Caco-2 (cell line): ENCODE measurements at regions not wholly inside any gene's neighbourhood (a gene's known extent, or its start where the extent isn't known, plus 50 kb on each side); places are given as distances from the start of the nearest gene placed in this dataset.

Source experiments
- BruUV-seq: library from RNA; stranded (reverse); fragments of 400-500 nt; replicated peaks from 2 replicates; lab custom pipeline; 2021; lab: Mats Ljungman, UMichigan
- CTCF ChIA-PET: fragments of 300-600 bp; sonication (Branson Sonifier 250); formaldehyde crosslinking; loops from one replicate; lab custom pipeline; 2022; ENCODE audit warnings: antibody characterized with exemption; lab: Charles Lee
- POLR2A ChIA-PET: fragments of 300-600 bp; sonication (Branson Sonifier 250); formaldehyde crosslinking; loops from one replicate; lab custom pipeline; 2022; ENCODE audit warnings: antibody characterized with exemption; lab: Charles Lee
- DNase-seq, 2 experiments: peaks; one replicate each; pipeline versions ENCODE4 v3.0.0 to v3.0.0-alpha.2; 2020 to 2022
- H3K27me3 ChIP-seq: replicated peaks from 2 replicates; pipeline ENCODE4 v1.6.0; 2011; ENCODE audit warnings: low read length; ENCODE audit not compliant: control insufficient read depth, insufficient read depth
- H3K36me3 ChIP-seq: 2 replicates; pipeline ENCODE4 v1.5.1; 2011; ENCODE audit warnings: low read length; ENCODE audit not compliant: control insufficient read depth, insufficient read depth
- H3K4me1 ChIP-seq: fragments of 250-450 bp; sonication (Bioruptor Pico); 2 replicates; pipeline ENCODE4 v1.5.1; 2020; ENCODE audit warnings: mild to moderate bottlenecking
- H3K4me3 ChIP-seq: 2 replicates; pipeline ENCODE4 v1.5.1; 2011; ENCODE audit warnings: low read depth, mild to moderate bottlenecking, control low read depth, low read length
- H3K9me3 ChIP-seq: fragments of 250-450 bp; sonication (Bioruptor Pico); 2 replicates; pipeline ENCODE4 v1.5.1; 2020; ENCODE audit warnings: mild to moderate bottlenecking, moderate library complexity
- H3K27ac Mint-ChIP-seq: one replicate; pipeline ENCODE4 v1.8.0; 2022; ENCODE audit warnings: mixed read lengths; ENCODE audit not compliant: unreplicated experiment
- H3K27me3 Mint-ChIP-seq: one replicate; pipeline ENCODE4 v1.8.0; 2022; ENCODE audit warnings: mixed read lengths; ENCODE audit not compliant: insufficient read depth, unreplicated experiment
- H3K36me3 Mint-ChIP-seq: one replicate; pipeline ENCODE4 v1.8.0; 2022; ENCODE audit warnings: mild to moderate bottlenecking, mixed read lengths; ENCODE audit not compliant: insufficient read depth, unreplicated experiment
- H3K4me1 Mint-ChIP-seq: one replicate; pipeline ENCODE4 v1.8.0; 2022; ENCODE audit warnings: low read depth, mixed read lengths; ENCODE audit not compliant: unreplicated experiment
- H3K4me3 Mint-ChIP-seq: one replicate; pipeline ENCODE4 v1.8.0; 2022; ENCODE audit warnings: mild to moderate bottlenecking, moderate library complexity, mixed read lengths; ENCODE audit not compliant: unreplicated experiment
- H3K9me3 Mint-ChIP-seq: one replicate; pipeline ENCODE4 v1.8.0; 2022; ENCODE audit warnings: mixed read lengths; ENCODE audit not compliant: unreplicated experiment
- intact Hi-C: fragments of 100-400 bp; cut with micrococcal nuclease; formaldehyde crosslinking; loops from one replicate; pipeline ENCODE4 v1.10.0; 2022; ENCODE audit not compliant: unreplicated experiment
- TF ChIP-seq, protein P1 (sequence below), 2 experiments: fragments of 200-600 bp in 1 of 2; IDR thresholded peaks; 1 replicate in 1 of 2; 2 replicates in 1 of 2; pipeline versions ENCODE4 v1.5.1 to v1.8.0; 2011 to 2022; ENCODE audit warnings: antibody characterized with exemption in 1 of 2, control low read depth in 1 of 2, inconsistent platforms in 1 of 2, low read depth in 1 of 2, low read length in 1 of 2, mild to moderate bottlenecking in 1 of 2, moderate library complexity in 1 of 2; ENCODE audit not compliant: insufficient read depth in 1 of 2, severe bottlenecking in 1 of 2, unreplicated experiment in 1 of 2

DNA sequence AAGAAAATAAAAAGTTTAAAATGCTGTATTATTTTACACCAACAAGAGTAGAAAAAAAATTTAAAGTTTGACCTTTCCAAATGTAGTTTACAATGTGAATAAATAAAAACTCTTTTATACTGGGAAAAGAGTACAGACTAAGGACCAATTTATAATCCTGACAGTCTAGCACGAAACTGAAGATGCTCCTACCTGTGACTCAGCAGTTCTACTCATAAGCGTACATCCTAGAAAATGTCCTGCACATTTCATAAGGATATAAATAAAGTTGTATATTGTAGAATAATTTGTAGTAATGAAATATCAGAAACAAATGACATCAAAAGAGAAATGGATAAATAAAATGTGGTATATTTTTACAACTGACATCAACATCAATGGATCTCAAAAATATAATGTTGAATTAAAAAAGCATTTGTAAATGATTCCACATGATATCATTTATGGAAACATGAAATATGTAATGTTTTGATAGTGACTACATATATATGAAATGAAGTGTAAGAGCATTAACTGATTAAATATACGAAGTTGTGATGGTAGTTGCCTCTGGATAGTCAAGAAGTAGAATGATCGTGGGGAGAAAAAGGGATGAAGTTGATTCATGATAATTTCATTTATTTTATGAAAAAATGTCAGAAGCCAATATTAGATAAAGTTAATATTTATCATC, 161.3 kb upstream of the CBLB start:
- DNase-seq, result no peak
- POLR2A ChIA-PET, result no interaction called here
- Mint-ChIP-seq H3K4me3 (no peak overlapping the region), H3K9me3 (peaks cover 11% of the 10 kb centered on the region), H3K4me1 (peaks cover under 1% of the 10 kb centered on the region), H3K36me3 (no peaks in the 10 kb centered on the region), H3K27ac (no peak overlapping the region), H3K27me3 (no peaks in the 10 kb centered on the region)
- TF ChIP-seq, protein P1, sequence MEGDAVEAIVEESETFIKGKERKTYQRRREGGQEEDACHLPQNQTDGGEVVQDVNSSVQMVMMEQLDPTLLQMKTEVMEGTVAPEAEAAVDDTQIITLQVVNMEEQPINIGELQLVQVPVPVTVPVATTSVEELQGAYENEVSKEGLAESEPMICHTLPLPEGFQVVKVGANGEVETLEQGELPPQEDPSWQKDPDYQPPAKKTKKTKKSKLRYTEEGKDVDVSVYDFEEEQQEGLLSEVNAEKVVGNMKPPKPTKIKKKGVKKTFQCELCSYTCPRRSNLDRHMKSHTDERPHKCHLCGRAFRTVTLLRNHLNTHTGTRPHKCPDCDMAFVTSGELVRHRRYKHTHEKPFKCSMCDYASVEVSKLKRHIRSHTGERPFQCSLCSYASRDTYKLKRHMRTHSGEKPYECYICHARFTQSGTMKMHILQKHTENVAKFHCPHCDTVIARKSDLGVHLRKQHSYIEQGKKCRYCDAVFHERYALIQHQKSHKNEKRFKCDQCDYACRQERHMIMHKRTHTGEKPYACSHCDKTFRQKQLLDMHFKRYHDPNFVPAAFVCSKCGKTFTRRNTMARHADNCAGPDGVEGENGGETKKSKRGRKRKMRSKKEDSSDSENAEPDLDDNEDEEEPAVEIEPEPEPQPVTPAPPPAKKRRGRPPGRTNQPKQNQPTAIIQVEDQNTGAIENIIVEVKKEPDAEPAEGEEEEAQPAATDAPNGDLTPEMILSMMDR (IDR thresholded peaks at IDR 0.05; ENCODE audit: insufficient read depth in 1 of 2, low read depth in 1 of 2, low read length in 1 of 2, severe bottlenecking in 1 of 2, unreplicated experiment in 1 of 2), result no peak
- Histone ChIP-seq H3K4me3 (no peak overlapping the region), H3K27me3 (no peaks in the 10 kb centered on the region), H3K4me1 (no peaks in the 10 kb centered on the region), H3K36me3 (no peaks in the 10 kb centered on the region), H3K9me3 (no peaks in the 10 kb centered on the region)
- intact Hi-C loops, result no loop called here
- BruUV-seq, result no TSS peak
- CTCF ChIA-PET, result no interaction called here

DNA sequence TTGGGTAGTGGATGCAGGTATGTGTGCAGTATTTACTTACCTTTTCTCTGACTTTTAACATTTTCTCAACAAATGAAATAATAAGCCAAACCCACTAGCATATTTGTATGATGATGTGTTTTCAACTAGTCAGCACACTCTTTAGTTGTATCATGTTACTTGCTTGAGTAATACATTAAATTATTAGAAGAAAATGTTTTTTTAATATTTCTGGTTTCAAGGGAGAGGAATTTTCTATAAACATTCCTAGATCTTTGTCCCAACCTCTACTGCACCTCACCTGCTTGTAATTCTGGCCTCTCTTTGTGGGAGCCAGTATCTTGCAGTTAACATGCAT, 161.8 kb upstream of the CBLB start:
- Histone ChIP-seq H3K27me3 (no peaks in the 10 kb centered on the region), H3K36me3 (no peaks in the 10 kb centered on the region), H3K4me1 (no peaks in the 10 kb centered on the region), H3K9me3 (no peaks in the 10 kb centered on the region), H3K4me3 (no peak overlapping the region)
- ChIA-PET POLR2A (no interaction called here), CTCF (no interaction called here)
- H3K36me3 Mint-ChIP-seq, result no peaks in the 10 kb centered on the region
- no peaks in the 10 kb centered on the region for H3K4me1 Mint-ChIP-seq
- H3K27ac Mint-ChIP-seq, result no peak overlapping the region
- H3K27me3 Mint-ChIP-seq, result no peaks in the 10 kb centered on the region
- TF ChIP-seq, protein P1 (IDR thresholded peaks at IDR 0.05; ENCODE audit: insufficient read depth in 1 of 2, low read depth in 1 of 2, low read length in 1 of 2, severe bottlenecking in 1 of 2, unreplicated experiment in 1 of 2), result no peak
- peaks cover 6% of the 10 kb centered on the region for H3K9me3 Mint-ChIP-seq
- BruUV-seq, result no TSS peak
- H3K4me3 Mint-ChIP-seq, result no peak overlapping the region
- no peak for DNase-seq
- intact Hi-C loops, result no loop called here

DNA sequence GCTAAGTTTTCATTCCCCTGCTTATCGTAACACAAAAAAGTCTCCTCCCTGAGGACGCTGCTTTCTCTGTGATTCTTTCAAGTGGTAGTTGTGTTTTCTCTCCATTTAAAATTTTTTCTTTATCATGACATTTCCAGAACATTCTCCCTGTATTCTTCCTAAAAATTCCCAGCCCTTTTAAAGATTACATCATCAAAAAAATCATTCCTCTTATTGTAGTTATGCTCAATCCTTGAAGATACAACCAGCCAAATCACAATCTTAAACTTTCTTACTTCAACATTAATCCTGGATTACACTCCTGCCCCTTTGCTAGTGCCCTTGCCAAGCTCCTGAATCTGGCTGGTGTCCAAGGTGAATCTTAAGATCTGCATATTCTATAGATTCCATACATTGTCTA, 163.7 kb upstream of the CBLB start:
- H3K4me1 Mint-ChIP-seq, result peaks cover 3% of the 10 kb centered on the region
- no peak for DNase-seq
- ChIA-PET POLR2A (no interaction called here), CTCF (no interaction called here)
- H3K36me3 Mint-ChIP-seq, result no peaks in the 10 kb centered on the region
- no peaks in the 10 kb centered on the region for H3K27me3 Mint-ChIP-seq
- H3K27ac Mint-ChIP-seq, result no peak overlapping the region
- H3K4me3 Mint-ChIP-seq, result no peak overlapping the region
- no peaks in the 10 kb centered on the region for H3K9me3 ChIP-seq
- H3K4me1 ChIP-seq, result no peaks in the 10 kb centered on the region; the same call in 1 of the 2 replicates
- TF ChIP-seq, protein P1 (IDR thresholded peaks at IDR 0.05; ENCODE audit: insufficient read depth in 1 of 2, low read depth in 1 of 2, low read length in 1 of 2, severe bottlenecking in 1 of 2, unreplicated experiment in 1 of 2), result no peak
- H3K36me3 ChIP-seq, result no peaks in the 10 kb centered on the region
- intact Hi-C loops, result no loop called here
- peaks cover 5% of the 10 kb centered on the region for H3K9me3 Mint-ChIP-seq
- no peak overlapping the region for H3K4me3 ChIP-seq
- BruUV-seq, result no TSS peak
- no peaks in the 10 kb centered on the region for H3K27me3 ChIP-seq
